Astrocyte of the cerebellum (primary cell): ENCODE measurements at regions not wholly inside any gene's neighbourhood (a gene's known extent, or its start where the extent isn't known, plus 50 kb on each side); places are given as distances from the start of the nearest gene placed in this dataset.
"Not testable (repeated sequence)": the region's sequence is repeated elsewhere in the genome, so short reads cannot be mapped to it uniquely, and the experiment has no call there.

Source experiments
- DNase-seq: peaks from one replicate; pipeline ENCODE4 v3.0.0-alpha.2; 2011; ENCODE audit warnings: low read depth
- H3K4me3 ChIP-seq: 2 replicates; pipeline ENCODE4 v1.5.1; 2011; ENCODE audit warnings: mild to moderate bottlenecking, low read depth, low read length, moderate library complexity
- in situ Hi-C: cut with HindIII; loops from 2 replicates; pipeline ENCODE4 v1.10.0; 2017; ENCODE audit warnings: low sequenced_read_pairs
- TF ChIP-seq, protein P1 (sequence below): IDR thresholded peaks from 2 replicates; pipeline ENCODE4 v1.5.1; 2012; ENCODE audit warnings: low read length, low read depth, moderate library complexity, mild to moderate bottlenecking; ENCODE audit errors: missing control alignments

- no peak overlapping the region for H3K4me3 ChIP-seq
- DNase-seq = no peak
- TF ChIP-seq, protein P1, sequence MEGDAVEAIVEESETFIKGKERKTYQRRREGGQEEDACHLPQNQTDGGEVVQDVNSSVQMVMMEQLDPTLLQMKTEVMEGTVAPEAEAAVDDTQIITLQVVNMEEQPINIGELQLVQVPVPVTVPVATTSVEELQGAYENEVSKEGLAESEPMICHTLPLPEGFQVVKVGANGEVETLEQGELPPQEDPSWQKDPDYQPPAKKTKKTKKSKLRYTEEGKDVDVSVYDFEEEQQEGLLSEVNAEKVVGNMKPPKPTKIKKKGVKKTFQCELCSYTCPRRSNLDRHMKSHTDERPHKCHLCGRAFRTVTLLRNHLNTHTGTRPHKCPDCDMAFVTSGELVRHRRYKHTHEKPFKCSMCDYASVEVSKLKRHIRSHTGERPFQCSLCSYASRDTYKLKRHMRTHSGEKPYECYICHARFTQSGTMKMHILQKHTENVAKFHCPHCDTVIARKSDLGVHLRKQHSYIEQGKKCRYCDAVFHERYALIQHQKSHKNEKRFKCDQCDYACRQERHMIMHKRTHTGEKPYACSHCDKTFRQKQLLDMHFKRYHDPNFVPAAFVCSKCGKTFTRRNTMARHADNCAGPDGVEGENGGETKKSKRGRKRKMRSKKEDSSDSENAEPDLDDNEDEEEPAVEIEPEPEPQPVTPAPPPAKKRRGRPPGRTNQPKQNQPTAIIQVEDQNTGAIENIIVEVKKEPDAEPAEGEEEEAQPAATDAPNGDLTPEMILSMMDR = no peak
- in situ Hi-C loops = no loop called here
Measured at GRCh38 chr4:158395343-158395742, 126.3 kb upstream of the RXFP1 start.

DNA sequence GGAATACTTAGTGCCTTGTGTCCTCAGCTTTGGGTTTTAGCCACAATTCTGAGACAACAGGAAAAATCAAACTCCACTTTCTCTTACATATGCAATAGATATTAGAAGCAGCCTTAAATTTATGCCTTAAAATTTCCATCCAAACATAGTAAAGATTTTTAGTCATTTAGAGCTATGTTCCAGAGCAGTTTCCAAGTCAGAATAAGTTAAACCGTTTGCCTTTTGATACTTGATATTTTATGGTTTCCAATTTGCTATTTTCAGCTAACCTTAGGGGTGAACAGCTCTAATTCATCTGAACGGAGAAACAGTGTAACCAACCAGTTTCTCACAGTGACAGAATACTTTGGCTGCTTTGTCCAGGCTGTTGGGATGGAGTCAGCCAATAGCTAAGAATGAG lies 125.8 kb upstream of the RXFP1 start:
- TF ChIP-seq, protein P1 = no peak
- in situ Hi-C loops = no loop called here
- DNase-seq = no peak
- H3K4me3 ChIP-seq = no peak overlapping the region

DNA sequence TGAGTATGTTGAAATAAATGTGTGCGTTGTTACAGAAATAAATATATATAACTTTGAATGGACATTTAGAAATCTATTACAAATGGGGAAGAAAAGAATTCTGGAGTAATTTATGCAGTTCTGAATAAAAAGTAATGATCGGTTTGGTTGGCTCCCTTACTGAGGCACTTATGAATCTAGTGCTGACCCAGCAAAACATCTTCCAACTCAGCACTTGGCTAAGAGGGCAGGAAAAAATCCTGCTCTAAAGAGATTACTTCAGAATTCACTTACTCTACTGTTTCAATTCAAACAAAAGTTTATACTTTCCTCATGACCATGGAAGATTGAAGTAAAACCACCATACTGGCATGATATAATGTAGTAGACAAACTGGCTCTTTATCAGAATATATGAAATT lies 123.9 kb upstream of the RXFP1 start:
- no peak overlapping the region for H3K4me3 ChIP-seq
- TF ChIP-seq, protein P1 = no peak
- in situ Hi-C loops = no loop called here
- DNase-seq = no peak

DNA sequence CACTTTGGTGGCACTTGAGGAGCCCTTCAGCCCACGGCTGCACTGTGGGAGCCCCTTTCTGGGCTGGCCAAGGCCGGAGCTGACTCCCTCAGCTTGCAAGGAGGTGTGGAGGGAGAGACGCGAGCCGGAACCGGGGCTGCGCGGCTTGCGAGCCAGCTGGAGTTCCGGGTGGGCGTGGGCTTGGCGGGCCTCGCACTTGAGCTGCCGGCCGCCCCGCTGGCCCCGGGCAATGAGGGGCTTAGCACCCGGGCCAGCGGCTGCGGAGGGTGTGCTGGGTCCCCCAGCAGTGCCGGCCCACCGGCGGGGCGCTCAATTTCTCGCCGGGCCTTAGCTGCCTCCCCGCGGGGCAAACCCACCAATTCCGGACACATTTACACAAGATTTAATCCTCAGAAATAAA lies 113.7 kb upstream of the RXFP1 start:
- in situ Hi-C loops, H3K4me3 ChIP-seq, DNase-seq: not testable (repeated sequence)

DNA sequence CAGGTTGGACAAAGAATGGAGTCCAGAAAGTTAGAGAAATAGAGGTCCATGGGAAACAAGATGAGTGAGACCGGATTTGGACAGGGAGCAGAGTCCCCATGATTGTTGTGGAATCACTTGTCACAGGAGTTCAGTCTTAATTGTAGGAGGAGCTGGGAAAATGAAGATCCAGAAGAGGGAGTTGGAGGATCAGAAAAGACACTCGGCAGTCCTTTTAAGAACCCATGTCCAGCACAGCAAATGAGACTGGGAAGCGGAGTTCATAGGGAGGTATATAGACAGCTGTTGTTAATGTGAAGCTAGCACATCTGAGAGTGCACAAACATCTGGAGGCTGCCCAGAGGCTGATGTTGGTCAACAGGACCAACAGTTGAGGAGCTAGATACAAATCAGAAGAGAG lies 111.4 kb upstream of the RXFP1 start:
- DNase-seq = no peak
- TF ChIP-seq, protein P1 = no peak
- H3K4me3 ChIP-seq = no peak overlapping the region
- in situ Hi-C loops = no loop called here

DNA sequence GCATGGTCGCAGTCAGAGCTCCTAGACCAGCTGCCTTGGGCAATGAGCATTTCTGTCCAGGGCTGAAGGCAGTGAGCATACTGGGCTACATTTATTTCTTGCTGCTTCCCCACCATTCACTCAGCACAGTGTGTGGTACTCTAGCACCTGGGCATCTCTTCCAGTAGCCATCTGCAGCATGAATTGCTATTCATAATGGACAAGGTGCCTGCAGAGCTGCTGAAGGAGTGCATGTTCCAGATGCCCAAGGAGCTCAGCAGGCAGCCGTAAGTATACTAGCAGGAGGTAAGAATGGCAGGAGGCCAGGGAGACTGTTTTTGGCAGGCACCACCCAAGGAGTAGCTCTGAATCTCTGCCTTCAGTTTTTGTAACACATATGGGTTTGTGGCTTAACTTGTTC lies 110.4 kb upstream of the RXFP1 start:
- TF ChIP-seq, protein P1 = no peak
- H3K4me3 ChIP-seq = no peak overlapping the region
- no peak for DNase-seq
- in situ Hi-C loops = no loop called here

DNA sequence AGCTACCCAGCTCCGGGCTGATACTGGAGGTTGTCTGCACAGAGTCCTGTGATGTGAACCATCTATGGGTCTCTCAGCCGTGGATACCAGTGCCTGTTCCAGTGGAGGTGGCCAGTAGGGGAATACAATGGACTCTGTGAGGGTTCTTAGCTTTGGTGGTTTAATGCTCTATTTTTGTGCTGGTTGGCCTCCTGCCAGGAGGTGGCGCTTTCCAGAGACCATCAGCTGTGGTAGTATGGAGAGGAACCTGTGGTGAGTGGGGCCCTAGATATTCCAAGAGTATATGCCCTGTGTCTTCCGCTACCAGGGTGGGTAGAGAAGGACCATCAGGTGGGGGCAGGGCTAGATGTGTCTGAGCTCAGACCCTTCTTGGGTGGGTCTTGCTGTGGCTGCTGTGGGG lies 103.0 kb upstream of the RXFP1 start:
- in situ Hi-C loops, DNase-seq, H3K4me3 ChIP-seq: not testable (repeated sequence)

DNA sequence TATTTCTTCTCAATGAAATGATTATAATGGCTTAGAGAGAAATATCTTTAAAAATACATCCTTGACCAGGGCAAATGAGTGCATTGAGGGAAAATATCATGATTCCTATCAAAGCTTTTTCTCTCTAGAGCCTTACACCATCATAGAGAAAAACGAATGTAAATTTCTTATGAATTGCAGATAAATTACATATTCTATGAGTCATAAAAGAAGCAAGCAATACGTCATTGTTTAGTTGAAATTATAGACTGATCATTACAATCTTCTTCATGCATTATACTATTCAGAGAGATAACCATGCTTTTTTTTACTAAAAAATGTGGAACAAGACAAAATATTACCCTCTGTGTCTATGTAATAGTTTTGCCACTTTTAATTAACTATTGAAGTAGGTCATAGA lies 100.9 kb upstream of the RXFP1 start:
- no peak for DNase-seq
- in situ Hi-C loops = no loop called here
- TF ChIP-seq, protein P1 = no peak
- no peak overlapping the region for H3K4me3 ChIP-seq
